Embryonic facial prominence (tissue), 1 donor: ENCODE measurements at regions not wholly inside any gene's neighbourhood (a gene's known extent, or its start where the extent isn't known, plus 50 kb on each side); places are given as distances from the start of the nearest gene placed in this dataset.
"Not testable (repeated sequence)": the region's sequence is repeated elsewhere in the genome, so short reads cannot be mapped to it uniquely, and the experiment has no call there.

ENCODE experiments used
- DNase-seq: peaks from one replicate; pipeline ENCODE4 v3.0.0-alpha.2; 2016; ENCODE audit errors: extremely low spot score

DNA sequence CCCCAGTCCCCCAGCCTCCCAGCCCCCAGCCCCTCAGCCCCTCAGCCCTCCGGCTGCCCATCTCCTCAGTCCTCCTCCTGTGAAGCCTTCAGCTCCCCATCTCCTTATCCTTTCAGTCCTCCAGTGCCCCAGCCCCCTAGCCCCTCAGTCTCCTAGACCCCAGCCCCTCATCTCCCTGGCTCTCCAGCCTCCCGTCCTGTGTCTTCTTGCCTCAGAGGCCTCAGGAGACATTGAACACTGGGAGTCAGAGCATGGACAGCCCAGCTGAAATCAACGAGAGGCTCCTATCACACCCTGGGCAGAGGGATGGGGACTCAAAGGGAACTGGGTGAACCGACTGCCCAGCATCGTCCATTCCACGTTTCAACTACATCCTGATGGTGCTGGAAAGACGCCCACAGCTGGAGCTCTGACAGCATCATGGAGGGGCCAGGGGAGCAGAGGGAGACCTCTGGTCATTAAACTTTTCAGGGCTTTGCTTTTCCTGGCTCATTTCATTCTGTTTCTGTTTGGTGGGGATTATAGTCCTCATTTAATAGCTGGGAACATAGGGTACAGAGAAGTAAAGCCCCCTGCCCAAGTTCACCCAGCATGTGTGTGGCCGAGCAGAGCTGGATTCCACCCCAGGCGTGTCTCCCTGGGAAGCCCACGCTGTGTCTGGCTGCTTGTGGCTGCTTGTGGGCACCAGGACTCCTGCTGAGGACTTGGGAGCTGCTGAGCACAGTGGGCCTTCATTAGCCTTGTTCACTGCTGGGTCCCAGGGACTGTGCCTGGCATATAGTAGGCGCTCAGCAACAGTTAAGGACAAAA lies 396.7 kb downstream of the PTPRU start:
- no peak for DNase-seq

DNA sequence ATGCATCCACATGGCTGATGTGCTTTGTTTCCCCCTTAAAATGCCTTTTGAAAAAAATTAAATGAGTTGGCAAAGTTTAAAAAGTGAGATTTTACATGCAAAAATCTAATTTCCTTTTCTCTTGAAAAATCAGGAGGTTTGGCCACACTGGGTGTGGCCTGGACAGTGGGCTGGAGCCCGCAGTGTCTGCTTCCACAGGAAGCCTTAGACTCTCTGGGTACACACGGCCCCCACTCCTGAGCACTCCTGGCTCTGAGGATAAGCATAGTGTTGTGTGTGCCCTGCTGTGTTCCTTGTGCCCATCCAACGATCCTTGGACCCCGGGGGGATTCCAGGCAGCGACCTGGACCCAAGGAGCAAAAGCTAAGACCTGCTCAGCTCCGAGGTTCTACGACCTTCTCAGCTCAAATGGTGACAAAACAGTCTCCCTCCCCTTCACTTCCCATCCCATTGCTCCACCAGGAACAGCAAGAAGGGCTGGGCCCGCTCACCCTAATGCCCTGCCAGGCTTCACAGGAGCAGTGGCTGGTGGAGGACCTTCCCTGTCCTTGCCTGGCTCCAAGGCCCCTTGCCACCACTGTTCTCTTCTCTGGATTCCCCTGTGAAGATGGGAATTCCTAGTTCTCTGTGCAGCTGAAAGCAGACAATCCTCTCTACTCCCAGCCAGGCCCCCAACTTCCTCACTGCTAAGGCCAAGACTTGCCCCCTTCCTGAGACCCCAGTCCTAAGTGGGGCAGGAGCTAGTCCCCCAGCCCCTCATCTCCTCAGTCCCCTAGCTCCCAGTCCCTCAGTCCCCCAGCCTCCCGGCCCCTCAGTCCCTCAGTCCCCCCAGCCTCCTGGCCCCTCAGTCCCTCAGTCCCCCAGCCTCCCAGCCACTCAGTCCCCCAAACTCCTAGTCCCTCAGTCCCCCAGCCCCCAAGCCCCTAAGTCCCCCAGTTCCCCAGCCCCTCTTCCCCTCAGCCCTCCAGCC lies 395.8 kb downstream of the PTPRU start:
- no peak for DNase-seq

DNA sequence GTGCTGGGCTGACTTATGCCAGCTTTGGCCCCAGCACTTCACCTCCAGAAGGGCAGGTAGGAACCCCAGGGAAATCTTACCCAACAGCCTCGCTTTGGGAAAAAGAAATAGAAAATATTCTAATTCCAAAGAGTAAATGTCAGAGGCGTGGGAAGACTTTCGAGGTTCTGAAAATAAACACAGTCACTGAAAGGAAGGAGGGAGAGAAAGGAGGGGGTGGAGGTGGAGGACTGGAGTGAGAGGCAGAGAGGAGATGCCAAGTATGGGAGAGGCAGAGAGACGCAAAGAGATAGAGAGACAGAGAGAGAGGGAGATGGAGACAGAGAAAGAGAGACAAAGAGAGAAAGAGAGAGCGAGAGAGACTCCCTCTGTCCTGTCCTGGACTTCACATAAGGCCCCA lies 395.0 kb downstream of the PTPRU start:
- DNase-seq, result no peak

DNA sequence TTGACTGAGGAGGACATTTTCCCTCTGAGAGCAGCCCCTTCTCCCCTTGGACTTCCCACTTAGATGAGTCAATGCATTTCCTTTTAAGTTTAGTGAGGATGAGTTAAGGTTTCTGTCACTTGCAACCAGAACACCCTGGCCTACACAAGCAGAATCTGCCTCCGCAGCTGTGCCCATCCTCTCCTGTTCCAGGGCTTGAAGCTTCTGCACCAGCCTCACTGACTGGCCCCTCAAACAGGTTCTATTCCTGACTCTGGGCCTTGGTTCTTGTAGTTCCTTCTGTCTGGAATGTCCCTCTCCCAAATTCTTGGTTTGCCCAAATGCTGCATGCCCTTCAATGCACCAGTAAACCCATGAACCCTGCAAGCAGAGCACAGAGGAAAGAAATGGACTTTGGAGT lies 394.4 kb downstream of the PTPRU start:
- no peak for DNase-seq

DNA sequence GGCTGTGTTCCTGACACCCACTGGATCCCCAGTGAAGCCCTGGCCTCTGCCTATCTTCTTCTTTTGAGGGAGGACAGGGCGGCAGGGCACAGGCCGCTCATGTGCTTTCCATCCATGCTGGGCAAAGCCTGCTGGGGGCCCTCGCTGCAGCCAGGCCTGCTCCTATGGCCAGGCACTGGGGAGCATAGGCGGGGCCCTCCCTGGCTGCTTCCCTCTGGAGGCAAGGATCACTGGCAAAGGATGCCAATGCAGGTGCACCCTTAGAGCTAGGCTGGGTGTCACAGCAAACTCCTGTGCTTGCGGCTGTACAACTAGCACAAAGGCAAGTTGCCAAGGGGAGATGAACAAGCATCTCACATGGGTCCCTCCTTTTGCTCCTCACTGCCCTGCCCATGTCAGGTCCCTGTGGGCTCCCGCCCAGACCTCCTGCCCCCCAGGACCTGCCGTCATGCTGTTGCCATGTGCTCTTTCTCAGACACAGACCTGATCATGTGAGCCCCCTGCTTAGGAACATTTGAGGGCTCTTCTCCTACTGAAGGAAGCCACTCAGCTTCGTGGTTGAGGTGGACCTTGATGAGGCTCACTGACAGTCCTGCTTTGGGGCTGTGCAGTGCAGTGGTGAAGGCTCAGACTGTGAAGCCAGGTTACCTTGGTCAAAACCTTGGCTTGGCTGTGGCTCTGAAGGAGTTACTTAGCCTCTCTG lies 393.6 kb downstream of the PTPRU start:
- DNase-seq, result no peak

DNA sequence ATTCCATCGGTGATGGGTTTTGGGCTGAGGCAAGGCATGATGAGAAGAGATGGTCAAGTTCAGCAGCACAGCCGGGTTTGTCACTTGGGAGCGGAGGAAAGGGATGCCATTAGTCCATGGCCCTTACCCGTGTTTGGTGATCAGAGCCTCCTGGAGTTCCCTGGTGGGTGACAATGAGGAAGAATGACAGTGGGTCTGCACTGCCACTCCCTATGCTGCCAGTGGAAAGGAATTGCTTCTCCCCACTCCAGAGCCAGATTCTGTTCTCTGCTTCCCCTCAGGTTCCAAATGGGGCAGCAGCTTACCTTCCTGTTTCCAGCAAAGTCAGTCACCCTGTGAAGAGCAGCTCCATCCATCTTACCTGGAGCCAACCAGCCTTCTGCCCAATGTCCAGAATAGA lies 393.1 kb downstream of the PTPRU start:
- DNase-seq, result no peak

DNA sequence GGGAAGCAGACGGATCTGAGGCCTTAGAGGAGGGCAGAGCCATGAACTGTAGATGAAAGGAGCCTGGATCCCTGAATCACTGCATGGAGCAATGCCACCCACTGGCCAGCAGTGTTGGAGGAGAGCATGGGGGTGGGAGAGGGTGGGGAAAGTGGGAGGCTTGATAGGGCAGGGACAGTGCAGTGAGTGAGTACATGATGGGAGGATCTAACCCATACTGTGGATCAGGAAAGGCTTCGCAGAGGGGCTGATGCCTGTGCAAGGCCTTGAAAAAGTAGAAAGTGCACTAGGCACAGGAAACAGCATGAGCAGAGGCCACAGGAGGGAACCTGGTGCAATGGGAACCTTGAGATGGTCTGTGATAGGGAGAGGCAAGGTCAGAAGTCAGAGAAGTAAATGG lies 391.9 kb downstream of the PTPRU start:
- no peak for DNase-seq

DNA sequence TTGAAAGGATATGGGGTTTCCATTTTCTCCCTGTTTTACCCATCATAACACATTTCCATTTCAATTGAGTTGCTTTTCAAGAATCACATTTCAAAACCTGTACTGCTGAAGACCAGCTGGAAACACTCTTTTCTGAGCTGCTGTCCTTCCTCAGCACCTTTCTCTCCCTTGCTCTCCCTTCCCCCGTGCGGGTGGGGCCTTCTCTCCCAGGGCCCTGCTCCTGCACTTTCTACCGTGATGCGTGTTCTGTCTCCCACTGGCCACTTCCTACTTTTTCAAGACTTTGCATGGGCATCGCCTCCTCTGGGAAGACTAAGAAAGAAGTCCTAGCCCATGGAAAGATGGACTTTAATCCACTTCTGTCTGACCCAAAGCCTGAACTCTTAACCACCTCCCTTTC lies 390.4 kb downstream of the PTPRU start:
- no peak for DNase-seq

DNA sequence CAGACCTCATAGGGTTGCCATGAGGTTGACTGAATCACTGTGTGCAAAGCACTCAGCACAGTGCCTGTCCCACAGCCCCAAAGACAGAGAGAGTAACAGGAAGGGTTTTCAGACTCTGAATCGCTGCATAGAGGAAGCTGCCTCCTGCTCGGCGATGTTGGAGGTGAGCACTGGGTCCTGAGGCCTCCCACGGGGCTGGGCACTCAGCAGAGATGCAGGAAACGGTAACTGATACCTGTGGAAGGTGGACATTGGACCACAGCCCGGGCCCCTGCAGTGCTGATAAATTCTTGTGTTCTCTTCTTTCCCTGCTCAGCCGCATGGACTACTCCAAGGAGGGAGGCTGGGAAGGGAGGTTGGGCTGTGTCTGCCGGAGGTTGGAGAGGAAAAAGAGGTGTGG lies 389.7 kb downstream of the PTPRU start:
- DNase-seq, result no peak

DNA sequence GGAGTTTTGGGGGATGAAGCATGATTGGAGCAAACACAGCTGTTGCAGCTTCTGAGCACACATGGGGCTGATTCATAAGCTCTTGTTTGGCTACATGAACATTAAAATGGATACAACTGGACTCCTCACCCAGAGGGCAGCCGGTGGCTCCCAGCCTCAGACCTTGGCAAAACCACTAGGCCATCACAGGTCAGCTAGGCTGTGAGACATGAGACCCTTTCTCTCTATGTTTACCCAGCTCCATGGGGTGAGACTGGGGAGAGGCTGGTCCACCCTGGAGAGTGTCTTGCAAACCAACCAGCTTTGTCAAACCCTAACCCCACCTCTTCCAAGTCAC lies 388.7 kb downstream of the PTPRU start:
- no peak for DNase-seq

DNA sequence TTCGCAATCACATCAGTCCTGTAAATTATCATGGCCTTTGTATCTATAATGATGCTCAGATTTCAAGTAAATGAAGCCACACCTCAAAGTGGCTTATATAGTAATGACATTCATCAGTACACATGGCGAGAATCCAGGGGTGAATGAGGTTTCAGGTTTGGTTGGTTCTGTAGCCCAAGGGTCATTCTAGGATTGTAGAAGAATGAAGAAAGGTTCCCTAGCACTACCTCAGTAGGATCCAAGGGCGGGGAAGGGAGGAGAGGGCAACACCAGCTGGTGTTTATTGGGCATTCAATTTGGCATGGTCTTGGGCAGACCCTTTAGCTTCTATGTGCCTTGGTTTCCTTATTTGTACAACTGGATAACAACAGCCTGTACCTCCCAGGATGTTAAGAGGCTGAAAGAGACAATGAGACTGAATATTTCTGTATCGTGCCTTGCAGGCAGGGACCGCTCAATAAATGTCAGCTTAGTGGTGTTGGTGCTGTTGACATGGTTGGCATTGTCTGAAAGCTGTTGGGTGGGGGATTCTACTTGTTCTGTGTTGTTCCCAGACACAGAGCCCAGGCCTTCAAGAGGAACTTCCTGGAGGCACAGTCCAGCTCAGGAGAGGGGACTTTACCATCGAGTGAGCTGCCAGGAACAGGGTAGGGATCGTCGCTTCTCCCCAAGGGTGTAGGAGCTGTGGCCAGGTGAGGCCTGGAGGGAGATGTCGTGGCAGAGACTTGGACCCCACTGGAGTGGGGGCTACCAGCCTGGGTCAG lies 388.2 kb downstream of the PTPRU start:
- no peak for DNase-seq

DNA sequence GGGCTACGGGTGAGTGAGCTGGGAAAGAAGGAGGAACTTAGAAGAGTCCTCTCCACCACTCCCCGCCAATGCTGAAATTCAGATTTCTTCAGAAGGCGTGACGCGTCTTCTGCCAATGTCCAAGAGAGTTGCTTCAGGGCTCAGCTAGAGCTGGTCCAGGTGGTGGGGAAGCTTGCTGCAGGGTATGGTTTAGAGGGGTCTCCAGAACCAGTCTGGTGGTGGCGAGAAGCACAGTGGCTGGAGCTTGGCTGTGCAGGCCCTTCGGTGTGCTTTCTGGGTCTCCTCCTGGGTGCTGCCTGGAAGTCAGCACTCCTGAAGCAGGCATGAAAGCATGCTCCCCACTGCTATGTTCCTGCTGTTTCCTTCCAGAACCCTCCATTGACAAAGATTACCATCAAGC lies 387.2 kb downstream of the PTPRU start:
- DNase-seq, result no peak

DNA sequence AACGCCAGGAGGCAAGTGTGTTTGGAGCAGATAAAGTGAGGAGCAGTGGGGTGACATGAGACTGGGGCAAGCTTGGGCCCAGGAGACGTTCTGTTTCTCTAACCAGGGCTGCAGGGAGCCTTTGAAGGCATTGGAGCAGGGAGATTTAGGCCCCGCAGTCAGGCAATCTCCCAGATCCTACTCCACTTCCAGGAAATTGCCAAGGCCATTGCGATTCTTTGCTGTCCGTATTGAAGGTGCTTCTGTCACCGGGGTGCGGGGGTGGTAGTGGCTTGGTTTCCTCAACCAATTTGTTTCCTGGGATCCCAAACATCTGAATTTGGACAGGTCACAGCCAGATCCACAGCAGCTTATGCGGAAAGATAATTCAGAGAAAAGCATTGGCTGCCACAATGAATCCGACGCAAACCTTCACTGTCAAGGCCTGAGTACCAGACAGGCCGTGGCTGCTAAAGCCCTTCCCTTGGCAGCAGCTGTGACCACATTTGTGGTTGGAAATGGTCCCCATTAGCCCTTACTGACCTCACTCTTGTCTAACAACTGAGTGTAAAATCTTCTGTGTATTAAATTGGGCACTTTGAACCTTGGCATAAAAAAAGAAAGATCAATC lies 385.6 kb downstream of the PTPRU start:
- no peak for DNase-seq

DNA sequence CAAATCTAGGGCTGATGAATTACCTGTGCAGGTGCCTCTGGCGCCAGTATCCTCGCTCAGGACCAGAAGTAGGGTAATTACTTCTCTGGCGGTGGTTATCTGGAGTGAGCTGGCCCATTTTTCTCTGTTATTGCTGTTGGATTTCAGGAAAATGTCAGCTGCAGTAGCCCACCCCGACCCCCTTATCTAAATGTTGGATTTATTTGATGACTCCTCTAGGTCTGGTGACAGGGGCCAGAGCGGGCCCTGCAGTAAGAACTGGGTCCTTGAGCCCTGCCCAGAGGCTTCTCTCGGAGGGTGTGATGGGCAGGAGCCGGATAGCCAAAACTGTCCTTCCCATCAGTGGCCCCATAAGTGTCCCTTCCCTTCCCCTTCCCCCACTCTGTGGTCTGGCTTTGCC lies 384.3 kb downstream of the PTPRU start:
- DNase-seq, result no peak

DNA sequence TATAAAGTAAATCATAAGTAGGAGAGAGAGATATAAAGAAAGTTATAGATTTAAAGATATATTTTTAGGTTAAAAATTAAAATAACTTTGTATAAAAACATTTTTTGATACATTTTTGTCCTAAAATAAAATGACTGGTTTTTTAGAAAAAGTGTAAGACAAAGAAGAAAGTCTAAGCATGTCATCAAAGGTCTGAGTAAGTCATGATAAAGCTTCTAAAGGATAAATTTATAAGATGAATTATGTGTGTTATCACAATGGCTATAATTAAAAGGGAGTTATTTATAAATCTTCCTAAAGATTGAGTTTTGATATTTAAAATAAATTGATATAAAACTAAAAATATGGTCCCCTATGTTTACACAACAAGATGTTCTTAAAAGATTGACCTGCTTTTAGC lies 370.9 kb downstream of the PTPRU start:
- no peak for DNase-seq

DNA sequence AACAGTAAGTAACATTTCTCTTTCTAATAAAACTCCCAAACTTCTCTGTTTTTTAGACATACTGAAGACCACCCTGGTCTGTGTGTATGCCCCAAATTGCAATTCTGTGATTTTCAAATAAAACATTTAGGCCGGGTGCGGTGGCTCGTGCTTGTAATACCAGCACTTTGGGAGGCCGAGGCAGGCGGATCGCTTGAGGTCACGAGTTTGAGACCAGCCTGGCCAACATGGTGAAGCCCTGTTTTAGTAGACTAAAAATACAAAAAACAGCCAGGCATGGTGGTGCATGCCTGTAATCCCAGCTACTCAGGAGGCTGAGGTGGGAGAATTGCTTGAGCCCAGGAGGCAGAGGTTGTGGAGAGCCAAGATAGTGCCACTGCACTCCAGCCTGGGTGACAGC lies 368.5 kb downstream of the PTPRU start:
- not testable (repeated sequence) for DNase-seq

DNA sequence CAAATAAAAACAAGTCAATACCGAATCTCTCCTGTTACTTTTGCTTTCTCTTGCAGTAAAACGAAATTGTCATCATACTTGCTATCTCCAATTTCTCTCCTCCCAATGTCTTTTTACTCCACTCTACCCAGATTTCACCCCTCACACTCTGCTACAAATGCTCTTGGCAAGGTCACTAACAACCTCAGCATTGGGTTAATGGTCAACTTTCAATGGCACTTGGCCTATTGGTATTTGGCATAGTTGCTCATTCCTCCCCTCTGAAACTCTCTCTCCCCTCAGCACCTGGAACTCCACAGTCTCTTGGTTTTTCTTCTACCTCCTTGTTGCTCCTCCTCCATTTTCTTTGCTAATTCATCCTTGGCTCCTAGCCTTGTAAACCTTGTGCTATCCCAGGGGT lies 367.3 kb downstream of the PTPRU start:
- no peak for DNase-seq

DNA sequence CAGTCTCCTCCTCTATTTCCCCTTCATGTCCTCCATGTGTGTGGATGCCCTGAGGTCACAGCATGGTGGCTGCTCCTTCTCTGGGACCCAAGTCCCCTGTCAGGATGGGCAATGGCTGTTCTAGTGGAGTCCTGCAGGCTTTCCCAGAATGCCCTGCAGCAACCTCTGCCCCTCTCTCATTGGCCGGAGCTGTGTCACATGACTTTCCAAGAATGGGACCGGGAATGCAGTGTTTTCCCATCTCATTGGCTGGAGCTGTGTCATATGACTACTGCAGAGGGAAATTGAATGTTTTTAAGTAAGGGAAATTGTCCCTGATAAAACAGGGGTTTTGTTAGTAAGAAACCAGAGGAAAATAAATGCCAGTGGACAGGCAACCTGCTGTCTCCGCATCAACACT lies 365.9 kb downstream of the PTPRU start:
- no peak for DNase-seq

DNA sequence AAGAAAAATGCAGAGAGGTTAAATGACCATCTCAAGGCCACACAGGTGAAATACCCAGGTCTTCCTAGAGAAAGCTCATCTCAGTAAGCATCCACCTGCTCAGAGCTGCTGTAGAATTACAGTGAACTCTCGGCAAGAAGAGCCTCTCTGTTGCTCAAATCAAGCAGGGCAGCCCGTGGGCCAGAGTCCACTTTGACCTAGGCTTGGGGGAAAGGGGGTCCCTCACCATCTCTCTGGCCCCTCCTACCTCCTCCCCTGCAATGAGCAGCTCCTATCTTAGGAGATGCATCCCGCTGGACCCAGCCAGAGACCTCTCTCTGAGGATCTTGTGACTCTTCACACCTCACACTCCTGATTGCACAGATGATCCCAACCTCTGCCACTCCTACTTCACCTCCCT lies 364.7 kb downstream of the PTPRU start:
- DNase-seq, result no peak

DNA sequence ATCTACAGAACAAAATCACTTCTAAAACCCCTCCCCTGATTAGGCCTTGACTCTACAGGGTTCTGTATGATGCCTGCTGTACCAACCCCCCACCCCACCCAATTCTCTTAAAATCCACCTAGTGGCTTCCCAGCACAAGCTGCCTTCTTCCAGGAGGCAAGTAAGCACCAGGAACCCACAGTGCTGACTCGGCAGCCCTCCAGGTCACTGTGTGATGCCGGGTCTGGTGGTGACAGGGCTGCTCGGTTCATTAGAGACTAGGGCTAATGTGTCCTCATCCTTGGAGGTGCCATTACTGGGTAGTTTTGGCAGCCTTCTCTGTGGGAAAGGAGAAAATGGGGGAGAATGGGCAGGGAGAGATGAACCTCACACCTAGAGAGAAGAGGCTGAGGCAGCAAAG lies 363.5 kb downstream of the PTPRU start:
- no peak for DNase-seq

DNA sequence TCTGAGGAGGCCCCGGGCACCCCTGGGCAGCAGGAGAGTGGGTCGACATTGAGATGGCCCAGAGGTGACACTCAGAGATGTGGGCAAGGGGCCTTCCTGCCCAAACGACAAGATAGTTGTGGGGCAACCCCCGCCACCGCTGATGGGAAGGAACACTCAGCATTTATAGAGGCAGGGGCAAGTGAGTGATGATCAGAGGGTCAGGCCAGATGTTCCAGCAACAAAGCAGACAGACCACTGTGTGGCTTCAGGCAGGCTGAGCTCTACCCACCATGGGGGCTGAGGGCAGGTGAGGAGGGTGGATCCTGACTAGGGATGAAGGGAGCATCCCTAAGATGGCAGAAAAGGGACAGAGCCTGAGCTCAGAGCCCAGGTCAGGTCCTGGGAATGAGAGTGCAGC lies 362.7 kb downstream of the PTPRU start:
- no peak for DNase-seq
